ENCODE measurements at regions not wholly inside any gene's neighbourhood (a gene's known extent, or its start where the extent isn't known, plus 50 kb on each side); places are given as distances from the start of the nearest gene placed in this dataset.
A peak's percentile ranks its signal among the peaks of the same experiment; 100 is the strongest.

- no peak for TF ChIP-seq EZH2 (IDR thresholded peaks at IDR 0.05; ENCODE audit: low read length, unreplicated experiment)
- TF ChIP-seq, protein P1, sequence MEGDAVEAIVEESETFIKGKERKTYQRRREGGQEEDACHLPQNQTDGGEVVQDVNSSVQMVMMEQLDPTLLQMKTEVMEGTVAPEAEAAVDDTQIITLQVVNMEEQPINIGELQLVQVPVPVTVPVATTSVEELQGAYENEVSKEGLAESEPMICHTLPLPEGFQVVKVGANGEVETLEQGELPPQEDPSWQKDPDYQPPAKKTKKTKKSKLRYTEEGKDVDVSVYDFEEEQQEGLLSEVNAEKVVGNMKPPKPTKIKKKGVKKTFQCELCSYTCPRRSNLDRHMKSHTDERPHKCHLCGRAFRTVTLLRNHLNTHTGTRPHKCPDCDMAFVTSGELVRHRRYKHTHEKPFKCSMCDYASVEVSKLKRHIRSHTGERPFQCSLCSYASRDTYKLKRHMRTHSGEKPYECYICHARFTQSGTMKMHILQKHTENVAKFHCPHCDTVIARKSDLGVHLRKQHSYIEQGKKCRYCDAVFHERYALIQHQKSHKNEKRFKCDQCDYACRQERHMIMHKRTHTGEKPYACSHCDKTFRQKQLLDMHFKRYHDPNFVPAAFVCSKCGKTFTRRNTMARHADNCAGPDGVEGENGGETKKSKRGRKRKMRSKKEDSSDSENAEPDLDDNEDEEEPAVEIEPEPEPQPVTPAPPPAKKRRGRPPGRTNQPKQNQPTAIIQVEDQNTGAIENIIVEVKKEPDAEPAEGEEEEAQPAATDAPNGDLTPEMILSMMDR (conservative IDR thresholded peaks at IDR 0.05; ENCODE audit: low read depth, low read length), result peak; percentile 47; the same call in 1 of the 2 replicates
Observed at GRCh38 chr16:6335072-6335471, 997.6 kb upstream of the RBFOX1 start.
